ENCODE measurements at regions not wholly inside any gene's neighbourhood (a gene's known extent, or its start where the extent isn't known, plus 50 kb on each side); places are given as distances from the start of the nearest gene placed in this dataset.

DNA sequence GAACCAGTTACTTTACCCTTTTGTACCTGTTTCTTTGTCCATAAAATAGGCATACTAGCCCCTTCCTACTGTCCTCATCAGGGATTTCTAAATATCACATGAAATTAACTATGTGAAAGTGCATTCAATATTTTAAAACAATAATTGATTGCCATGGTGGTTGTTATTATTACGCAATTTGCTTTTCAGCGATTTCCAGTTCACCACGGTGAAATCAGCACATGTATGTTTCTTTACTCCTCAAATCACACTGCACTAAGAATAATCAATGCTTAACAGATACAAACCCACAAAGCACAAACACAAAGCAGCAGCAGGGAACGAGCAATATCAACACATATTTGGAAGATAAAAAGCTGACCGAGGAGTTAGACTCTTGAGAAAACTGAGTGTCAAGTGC, 371.3 kb upstream of the NOCT start:
- Histone ChIP-seq H3K9me3 (no peaks in the 10 kb centered on the region), H3K4me1 (peaks cover 9% of the 10 kb centered on the region), H3K4me3 (ENCODE audit: low read depth, low read length) (no peak overlapping the region), H3K36me3 (no peaks in the 10 kb centered on the region), H3K27me3 (no peaks in the 10 kb centered on the region)
- DNase-seq, result no peak
- TF ChIP-seq, protein P1, sequence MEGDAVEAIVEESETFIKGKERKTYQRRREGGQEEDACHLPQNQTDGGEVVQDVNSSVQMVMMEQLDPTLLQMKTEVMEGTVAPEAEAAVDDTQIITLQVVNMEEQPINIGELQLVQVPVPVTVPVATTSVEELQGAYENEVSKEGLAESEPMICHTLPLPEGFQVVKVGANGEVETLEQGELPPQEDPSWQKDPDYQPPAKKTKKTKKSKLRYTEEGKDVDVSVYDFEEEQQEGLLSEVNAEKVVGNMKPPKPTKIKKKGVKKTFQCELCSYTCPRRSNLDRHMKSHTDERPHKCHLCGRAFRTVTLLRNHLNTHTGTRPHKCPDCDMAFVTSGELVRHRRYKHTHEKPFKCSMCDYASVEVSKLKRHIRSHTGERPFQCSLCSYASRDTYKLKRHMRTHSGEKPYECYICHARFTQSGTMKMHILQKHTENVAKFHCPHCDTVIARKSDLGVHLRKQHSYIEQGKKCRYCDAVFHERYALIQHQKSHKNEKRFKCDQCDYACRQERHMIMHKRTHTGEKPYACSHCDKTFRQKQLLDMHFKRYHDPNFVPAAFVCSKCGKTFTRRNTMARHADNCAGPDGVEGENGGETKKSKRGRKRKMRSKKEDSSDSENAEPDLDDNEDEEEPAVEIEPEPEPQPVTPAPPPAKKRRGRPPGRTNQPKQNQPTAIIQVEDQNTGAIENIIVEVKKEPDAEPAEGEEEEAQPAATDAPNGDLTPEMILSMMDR (IDR thresholded peaks at IDR 0.05; ENCODE audit: low read depth, low read length), result no peak

DNA sequence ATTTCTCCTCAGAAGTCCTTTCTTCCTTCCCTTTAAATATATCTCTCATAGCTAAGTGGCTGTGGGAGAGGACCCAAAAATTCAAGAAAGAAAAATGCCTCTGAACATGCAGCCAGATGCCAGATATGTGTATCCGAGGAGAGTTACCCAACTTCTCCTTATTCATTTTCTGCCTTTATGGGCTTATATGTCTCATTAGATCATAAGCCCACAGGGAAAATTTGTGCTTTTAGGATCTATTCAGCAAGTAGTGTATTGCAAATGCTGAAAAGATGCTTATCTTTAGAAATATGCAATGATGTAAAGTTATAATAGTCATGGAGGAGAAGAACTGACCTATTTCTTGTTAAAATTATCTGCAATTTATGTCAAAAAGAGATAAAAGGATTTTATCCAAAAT, 371.8 kb upstream of the NOCT start:
- peaks cover 14% of the 10 kb centered on the region for H3K4me1 ChIP-seq
- TF ChIP-seq, protein P1 (IDR thresholded peaks at IDR 0.05; ENCODE audit: low read depth, low read length), result no peak
- DNase-seq, result no peak

DNA sequence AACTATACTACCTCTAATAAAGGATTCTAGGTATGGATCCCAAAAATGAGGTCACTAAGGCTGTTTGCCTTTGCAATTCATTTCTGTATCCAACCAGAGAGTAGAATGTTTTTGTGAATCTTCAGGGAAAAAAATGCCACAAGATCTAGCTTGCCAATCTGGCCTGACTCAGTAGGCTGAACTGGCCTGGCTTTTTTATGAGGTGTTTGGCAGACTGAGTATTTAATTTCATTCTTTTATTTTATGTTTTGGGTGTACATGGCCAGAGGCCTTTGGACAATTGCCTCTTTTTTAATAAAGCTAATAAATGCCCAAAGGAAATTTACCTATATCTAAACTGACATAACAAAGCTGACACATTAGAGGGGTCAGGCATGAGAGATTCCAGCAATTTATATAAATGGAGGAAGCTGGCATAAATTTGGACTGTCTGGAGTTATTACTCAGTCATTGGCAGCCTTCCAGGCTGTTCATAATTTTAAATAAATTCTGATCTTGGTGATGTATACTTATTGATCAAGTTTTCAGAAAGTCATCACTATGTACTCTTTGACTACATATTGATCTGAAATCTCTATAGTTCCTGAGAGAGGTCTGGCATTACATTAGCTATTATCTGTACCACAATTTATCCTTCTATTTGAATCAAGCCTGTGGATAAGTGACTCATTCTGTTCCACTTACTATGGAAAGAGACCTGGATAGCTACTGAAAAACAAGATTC, 376.4 kb upstream of the NOCT start:
- Histone ChIP-seq H3K4me1 (peaks cover 26% of the 10 kb centered on the region), H3K36me3 (no peaks in the 10 kb centered on the region), H3K27me3 (no peaks in the 10 kb centered on the region), H3K9me3 (no peaks in the 10 kb centered on the region), H3K4me3 (ENCODE audit: low read depth, low read length) (no peak overlapping the region)
- peak; percentile 21 for DNase-seq
- TF ChIP-seq, protein P1 (IDR thresholded peaks at IDR 0.05; ENCODE audit: low read depth, low read length), result no peak

More for the DNA sequence above, 371.8 kb upstream of the NOCT start:
- Histone ChIP-seq H3K36me3 (no peaks in the 10 kb centered on the region), H3K27me3 (no peaks in the 10 kb centered on the region), H3K9me3 (no peaks in the 10 kb centered on the region), H3K4me3 (ENCODE audit: low read depth, low read length) (no peak overlapping the region)

DNA sequence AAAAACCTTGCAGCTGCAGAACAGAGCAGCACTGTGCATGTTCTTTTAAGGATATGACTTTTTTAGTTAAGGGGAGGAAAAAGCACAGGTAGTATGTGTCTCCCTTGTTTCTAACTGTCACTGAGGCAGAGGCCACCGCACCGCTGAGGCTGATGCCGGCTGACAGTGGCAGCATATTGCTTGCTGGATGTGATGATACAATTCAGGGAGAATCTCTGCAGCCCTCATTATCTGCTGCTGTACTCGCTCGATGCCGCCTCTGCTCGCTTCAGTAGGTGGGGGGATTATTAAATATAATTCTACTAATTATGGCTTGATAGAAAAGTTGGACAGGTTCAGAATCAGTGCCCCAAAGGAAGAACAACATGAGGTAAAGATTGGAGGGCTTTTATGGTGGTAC, 378.8 kb upstream of the NOCT start:
- Histone ChIP-seq H3K36me3 (no peaks in the 10 kb centered on the region), H3K9me3 (no peaks in the 10 kb centered on the region), H3K4me1 (peaks cover 26% of the 10 kb centered on the region), H3K4me3 (ENCODE audit: low read depth, low read length) (no peak overlapping the region), H3K27me3 (no peaks in the 10 kb centered on the region)
- TF ChIP-seq, protein P1 (IDR thresholded peaks at IDR 0.05; ENCODE audit: low read depth, low read length), result no peak
- DNase-seq, result no peak

DNA sequence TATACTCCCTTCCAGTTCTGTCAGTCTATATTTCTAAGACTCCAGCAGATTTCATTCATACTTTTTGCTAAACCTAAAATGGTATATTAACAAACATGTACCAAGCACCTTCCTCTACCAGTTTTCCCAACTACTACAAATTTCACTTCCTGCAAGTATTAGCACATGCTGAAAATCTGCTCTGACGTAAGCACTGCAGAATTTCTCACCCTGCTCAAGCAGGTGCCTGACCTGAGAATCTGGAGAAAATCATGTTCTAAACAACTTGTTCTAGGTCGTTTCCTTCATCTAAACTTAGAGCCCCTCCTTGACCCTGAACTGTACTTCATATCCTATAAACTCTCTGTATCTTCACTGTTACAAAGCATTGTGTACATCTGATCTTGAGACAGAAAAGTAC, 380.7 kb upstream of the NOCT start:
- H3K4me1 ChIP-seq, result peaks cover 23% of the 10 kb centered on the region
- TF ChIP-seq, protein P1 (IDR thresholded peaks at IDR 0.05; ENCODE audit: low read depth, low read length), result no peak

DNA sequence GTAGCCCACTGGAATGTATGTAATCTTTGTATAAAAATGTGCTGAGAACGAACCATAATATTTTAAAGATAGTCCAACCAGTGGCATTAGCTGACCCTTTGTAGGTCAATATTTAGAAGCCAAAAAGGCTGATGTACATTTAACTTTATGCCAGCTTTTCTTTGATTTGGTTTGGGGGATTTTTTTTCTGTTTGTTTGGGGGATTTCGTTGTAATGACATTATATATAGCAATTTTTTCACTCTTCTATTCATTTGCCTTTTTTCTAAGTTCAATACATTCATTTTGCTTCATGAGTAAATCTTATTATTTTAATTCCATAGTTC, 382.0 kb upstream of the NOCT start:
- Histone ChIP-seq H3K36me3 (no peaks in the 10 kb centered on the region), H3K4me1 (peaks cover 9% of the 10 kb centered on the region; the same call in 1 of the 2 replicates), H3K27me3 (no peaks in the 10 kb centered on the region), H3K4me3 (ENCODE audit: low read depth, low read length) (no peak overlapping the region), H3K9me3 (no peaks in the 10 kb centered on the region)
- DNase-seq, result no peak
- TF ChIP-seq, protein P1 (IDR thresholded peaks at IDR 0.05; ENCODE audit: low read depth, low read length), result no peak

More for the DNA sequence above, 380.7 kb upstream of the NOCT start:
- no peaks in the 10 kb centered on the region for H3K9me3 ChIP-seq
- no peaks in the 10 kb centered on the region for H3K36me3 ChIP-seq
- DNase-seq, result no peak
- H3K27me3 ChIP-seq, result no peaks in the 10 kb centered on the region
- H3K4me3 ChIP-seq (ENCODE audit: low read depth, low read length), result no peak overlapping the region
